ENCODE measurements at regions not wholly inside any gene's neighbourhood (a gene's known extent, or its start where the extent isn't known, plus 50 kb on each side); places are given as distances from the start of the nearest gene placed in this dataset.

- TF ChIP-seq CTCF (IDR thresholded peaks at IDR 0.05; ENCODE audit: low read depth, low read length) (no peak), POLR2A (IDR thresholded peaks at IDR 0.05; ENCODE audit: extremely low read depth, insufficient read length) (no peak), MAX (IDR thresholded peaks at IDR 0.05; ENCODE audit: low read depth, low read length) (no peak), MYC (IDR thresholded peaks at IDR 0.05; ENCODE audit: low read depth, low read length) (no peak)
- no peak for DNase-seq (ENCODE audit: low read depth)
- H3K4me3 ChIP-seq (ENCODE audit: low read depth, low read length), result no peak overlapping the region
These were observed 1007.7 kb upstream of the SEMA6D start for GRCh38 chr15:46709460-46710083.

GRCh38 chr15:46710401-46710960, 1006.8 kb upstream of the SEMA6D start:
- no peak for DNase-seq (ENCODE audit: low read depth)
- H3K4me3 ChIP-seq (ENCODE audit: low read depth, low read length), result no peak overlapping the region
- TF ChIP-seq CTCF (IDR thresholded peaks at IDR 0.05; ENCODE audit: low read depth, low read length), result no peak
- no peak for TF ChIP-seq MAX (IDR thresholded peaks at IDR 0.05; ENCODE audit: low read depth, low read length)
- no peak for TF ChIP-seq POLR2A (IDR thresholded peaks at IDR 0.05; ENCODE audit: extremely low read depth, insufficient read length)

GRCh38 chr15:46713045-46713444, 1004.3 kb upstream of the SEMA6D start:
- no peak overlapping the region for H3K4me3 ChIP-seq (ENCODE audit: low read depth, low read length)
- DNase-seq (ENCODE audit: low read depth), result no peak
- no peak for TF ChIP-seq CTCF (IDR thresholded peaks at IDR 0.05; ENCODE audit: low read depth, low read length)
- no peak for TF ChIP-seq MAX (IDR thresholded peaks at IDR 0.05; ENCODE audit: low read depth, low read length)
- TF ChIP-seq POLR2A (IDR thresholded peaks at IDR 0.05; ENCODE audit: extremely low read depth, insufficient read length), result no peak
- TF ChIP-seq MYC (IDR thresholded peaks at IDR 0.05; ENCODE audit: low read depth, low read length), result no peak

- no peak for TF ChIP-seq CTCF (IDR thresholded peaks at IDR 0.05; ENCODE audit: low read depth, low read length)
- H3K4me3 ChIP-seq (ENCODE audit: low read depth, low read length), result no peak overlapping the region
- DNase-seq (ENCODE audit: low read depth), result no peak
These were observed 1002.4 kb upstream of the SEMA6D start for GRCh38 chr15:46714950-46715349.

- TF ChIP-seq MAX (IDR thresholded peaks at IDR 0.05; ENCODE audit: low read depth, low read length), result no peak
- TF ChIP-seq POLR2A (IDR thresholded peaks at IDR 0.05; ENCODE audit: extremely low read depth, insufficient read length), result no peak
- no peak for TF ChIP-seq MYC (IDR thresholded peaks at IDR 0.05; ENCODE audit: low read depth, low read length)
- TF ChIP-seq CTCF (IDR thresholded peaks at IDR 0.05; ENCODE audit: low read depth, low read length), result no peak
- no peak overlapping the region for H3K4me3 ChIP-seq (ENCODE audit: low read depth, low read length)
- no peak for DNase-seq (ENCODE audit: low read depth)
These were observed 994.0 kb upstream of the SEMA6D start for GRCh38 chr15:46723308-46723707.

GRCh38 chr15:46732060-46732459, 985.2 kb upstream of the SEMA6D start:
- no peak for DNase-seq (ENCODE audit: low read depth)
- H3K4me3 ChIP-seq (ENCODE audit: low read depth, low read length), result no peak overlapping the region
- TF ChIP-seq MAX (IDR thresholded peaks at IDR 0.05; ENCODE audit: low read depth, low read length) (no peak), MYC (IDR thresholded peaks at IDR 0.05; ENCODE audit: low read depth, low read length) (no peak), POLR2A (IDR thresholded peaks at IDR 0.05; ENCODE audit: extremely low read depth, insufficient read length) (no peak), CTCF (IDR thresholded peaks at IDR 0.05; ENCODE audit: low read depth, low read length) (no peak)
